ENCODE measurements at regions not wholly inside any gene's neighbourhood (a gene's known extent, or its start where the extent isn't known, plus 50 kb on each side); places are given as distances from the start of the nearest gene placed in this dataset.
"Not testable (repeated sequence)": the region's sequence is repeated elsewhere in the genome, so short reads cannot be mapped to it uniquely, and the experiment has no call there.

DNA sequence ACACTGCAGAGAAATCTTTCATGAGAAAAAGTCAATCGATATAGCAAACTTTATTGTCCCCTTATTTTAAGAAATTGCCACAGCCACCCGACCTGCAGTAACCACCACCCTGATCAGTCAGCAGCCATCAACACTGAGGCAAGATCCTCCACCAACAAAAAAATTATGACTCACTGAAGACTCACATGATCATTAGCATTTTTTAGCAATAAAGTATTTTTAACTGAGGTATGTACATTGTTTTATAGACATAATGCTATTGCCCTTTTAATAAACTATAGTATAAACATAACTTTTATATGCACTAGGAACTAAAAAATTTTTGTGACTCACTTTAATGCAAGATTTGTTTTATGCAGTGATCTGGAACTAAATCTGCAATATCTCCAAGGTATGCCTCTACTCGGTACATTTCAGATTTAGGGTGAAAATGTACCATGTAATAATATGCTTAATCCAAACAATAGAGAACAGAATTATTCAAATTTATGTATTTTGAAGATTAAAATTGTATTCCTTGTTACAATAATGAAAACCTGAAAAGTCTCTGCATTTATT lies 79.2 kb upstream of the CEP126 start:
- no peak for DNase-seq (ENCODE audit: low spot score)

DNA sequence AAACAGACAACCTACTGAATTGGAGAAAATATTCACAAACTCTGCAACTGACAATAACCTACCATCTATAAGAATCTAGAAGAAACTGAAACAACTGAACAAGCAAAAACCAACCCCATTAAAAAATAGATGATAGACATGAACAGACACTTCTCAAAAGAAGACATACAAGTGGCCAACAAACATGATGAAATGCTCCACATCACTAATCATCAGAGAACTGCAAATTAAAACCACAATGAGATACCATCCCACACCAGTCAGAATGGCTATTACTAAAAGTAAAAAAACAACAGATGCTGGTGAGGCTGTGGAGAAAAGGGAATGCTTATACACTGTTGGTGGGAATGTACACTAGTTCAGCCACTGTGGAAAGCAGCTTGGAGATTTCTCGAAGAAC lies 84.3 kb upstream of the CEP126 start:
- not testable (repeated sequence) for DNase-seq (ENCODE audit: low spot score)

DNA sequence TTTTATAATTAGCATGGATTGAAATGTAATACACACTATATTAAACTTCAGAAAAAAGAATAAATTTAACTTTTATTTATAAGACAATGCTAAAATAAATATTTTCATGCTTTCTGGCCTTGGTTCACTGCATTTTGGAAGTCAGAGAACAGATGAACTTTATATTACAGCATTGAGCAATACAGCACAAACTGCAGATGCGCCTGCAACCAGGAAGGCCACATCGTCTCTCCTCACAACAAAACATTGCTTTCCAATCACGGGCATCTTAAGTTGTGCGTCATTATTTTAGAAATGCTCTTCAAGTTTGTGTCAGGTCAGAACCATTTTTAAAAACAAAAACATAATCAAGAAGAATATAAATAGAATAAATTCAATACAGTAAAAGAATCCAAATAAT lies 89.3 kb upstream of the CEP126 start:
- no peak for DNase-seq (ENCODE audit: low spot score)

DNA sequence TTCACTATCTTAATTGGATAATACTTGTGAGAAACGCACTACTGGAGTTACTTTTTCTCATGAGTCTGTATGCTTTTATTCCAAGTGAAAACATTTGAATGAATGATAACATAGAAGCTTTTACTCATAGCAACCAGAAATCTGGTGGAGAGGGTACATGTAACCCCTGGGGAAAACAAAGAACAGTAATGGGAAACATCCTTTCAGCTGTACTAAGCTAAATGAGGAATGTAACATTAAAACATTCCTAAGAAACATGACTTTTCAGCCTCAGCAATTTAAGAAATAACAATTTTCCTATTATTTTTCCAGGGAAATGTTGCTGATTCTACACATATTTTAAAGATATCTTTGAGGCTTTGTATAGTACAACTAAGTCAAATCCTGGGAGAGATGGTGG lies 97.2 kb upstream of the CEP126 start:
- DNase-seq (ENCODE audit: low spot score) = no peak

DNA sequence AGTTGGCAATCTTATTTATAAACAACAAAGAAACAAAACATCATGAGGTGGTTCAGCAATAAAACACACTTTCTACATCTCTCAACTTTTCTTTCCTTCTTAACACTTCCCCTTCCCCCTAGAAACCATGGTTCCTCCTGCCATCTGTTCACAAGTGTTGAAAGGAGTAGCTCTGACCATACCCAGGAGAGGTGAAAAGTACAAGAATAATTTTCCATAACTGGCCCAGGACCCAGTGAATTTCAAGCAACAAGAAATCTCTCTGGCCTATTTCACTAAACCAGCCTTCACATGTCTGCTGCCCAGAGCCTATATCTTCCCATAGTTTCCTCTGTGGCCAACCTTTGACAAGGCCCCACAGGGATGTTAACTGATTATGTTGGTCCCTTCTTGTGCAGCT lies 98.2 kb upstream of the CEP126 start:
- no peak for DNase-seq (ENCODE audit: low spot score)

DNA sequence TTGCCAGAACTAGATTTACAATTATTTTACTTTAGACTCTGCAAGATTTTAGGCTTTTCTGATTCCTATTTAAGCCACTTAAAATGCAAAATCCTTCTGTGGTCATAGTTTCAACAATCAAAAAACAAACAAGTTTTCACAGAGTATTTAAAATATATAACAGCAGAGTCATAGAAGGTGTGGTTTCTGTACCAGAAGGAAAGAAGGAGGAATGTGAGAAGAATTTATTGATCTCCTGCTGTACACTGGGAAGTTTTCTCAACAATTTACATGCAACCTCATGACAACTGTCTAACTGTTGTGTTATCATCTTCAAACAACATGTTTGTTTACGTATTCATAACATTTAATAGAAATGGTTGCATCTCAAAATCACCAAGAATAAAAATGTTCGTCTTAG lies 102.3 kb upstream of the CEP126 start:
- no peak for DNase-seq (ENCODE audit: low spot score)

DNA sequence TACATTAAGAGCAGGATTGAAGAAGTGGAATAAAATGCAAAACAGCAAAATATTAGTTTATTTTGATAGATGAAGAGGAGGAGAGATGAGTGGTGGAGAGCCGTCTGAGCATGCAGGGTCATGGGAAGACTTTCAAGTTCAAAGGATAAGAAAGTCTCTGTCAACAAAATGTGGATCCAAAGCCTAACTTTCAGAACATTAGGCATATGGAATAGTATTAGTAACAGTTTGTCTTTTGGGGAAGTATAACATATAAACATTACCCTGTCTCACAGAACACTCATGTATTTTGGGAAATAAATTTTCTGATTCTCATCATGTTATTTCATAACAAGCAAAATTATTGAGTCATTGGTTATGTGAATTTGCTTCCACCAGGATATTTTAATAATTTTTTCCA lies 104.3 kb upstream of the CEP126 start:
- no peak for DNase-seq (ENCODE audit: low spot score)

DNA sequence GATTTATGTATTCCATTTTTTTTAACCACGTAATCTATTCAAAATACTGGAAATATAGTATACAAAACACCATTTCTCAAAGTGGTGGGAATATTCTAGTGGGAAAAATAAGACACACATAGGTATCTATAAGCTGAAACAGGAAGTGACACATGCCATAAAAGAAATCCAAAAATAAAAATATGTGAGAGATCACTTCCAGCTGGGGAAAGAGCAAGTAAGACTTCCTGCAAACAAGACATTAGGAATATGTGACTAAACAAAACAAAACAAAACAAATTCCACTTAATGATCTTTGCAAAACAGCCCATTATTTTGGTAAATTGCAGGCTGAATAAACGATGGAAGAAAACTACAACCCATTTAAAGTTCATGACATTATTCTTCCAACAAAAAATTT lies 107.3 kb upstream of the CEP126 start:
- DNase-seq (ENCODE audit: low spot score) = no peak

DNA sequence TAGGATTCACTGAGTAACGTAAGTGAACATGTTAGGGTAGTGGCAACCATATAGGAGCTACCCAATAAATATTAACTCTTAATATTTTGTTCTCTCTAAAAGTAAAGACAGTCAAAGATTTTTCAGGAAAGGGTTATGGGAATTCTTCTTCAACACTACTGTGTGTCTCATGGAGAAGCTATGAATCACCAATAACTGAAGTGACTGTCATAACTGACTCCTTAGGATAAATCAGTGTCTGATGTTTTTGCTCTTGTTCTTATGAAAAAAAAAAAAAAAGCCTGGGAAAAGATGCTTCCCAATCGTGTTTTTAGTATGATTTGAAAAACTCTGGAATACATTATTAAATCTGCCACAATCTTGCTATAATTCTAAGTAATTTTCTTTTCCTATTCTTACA lies 111.2 kb upstream of the CEP126 start:
- DNase-seq (ENCODE audit: low spot score) = no peak

DNA sequence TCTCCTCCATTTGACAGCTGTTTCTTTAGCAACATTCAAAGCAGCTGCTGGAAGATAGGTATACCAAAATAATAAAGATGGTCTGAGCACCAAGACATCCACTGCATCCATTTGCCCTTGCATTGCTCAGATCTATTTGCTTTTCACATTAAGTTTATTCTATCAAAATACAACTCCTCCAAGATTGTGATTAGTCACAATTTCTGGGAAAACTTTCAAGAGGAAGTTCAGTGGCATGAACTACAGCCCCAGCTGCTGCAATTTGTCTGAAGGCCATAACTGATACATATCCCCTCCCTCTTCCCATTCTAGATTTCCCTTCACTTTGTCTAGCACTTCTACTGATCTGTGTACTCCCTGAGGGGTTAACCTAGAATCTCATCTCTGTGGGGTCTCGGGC lies 117.5 kb upstream of the CEP126 start:
- no peak for DNase-seq (ENCODE audit: low spot score)

DNA sequence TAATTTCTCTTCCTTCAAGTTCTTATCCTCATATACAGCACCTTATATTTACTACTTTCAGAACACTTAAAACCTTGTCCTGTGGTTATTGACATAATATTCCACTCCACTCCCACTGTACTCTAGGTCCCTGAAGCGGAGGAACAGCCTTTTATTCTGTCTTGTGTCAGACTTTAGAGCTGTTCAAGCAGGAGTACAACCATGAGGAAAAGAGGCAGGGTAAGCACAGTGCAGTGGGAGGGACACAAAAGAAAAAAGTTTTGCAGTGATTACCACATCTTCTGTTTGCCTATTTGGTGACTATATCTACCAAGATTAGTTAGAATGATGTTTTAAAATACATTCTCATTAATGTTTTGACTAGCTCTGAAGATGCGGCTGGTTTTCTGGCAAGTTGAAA lies 122.0 kb upstream of the CEP126 start:
- DNase-seq (ENCODE audit: low spot score) = no peak

DNA sequence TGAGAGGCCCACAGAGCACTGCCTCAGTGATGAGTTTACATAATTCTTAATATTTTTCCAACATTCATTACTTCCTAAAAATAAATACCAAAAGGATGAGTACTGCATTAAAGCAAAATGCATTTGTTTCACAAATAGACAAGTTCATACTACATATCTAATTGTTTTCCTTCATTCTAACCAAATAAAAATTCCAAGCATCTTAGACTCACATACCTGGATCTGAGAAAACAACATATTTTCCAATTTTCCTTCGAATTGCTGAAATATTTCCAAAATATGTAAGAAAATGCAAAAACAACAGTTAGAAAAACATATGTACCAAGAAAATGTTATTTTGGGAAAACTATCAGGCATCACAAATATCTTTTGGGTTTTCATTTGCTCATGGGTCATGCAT lies 127.9 kb upstream of the CEP126 start:
- no peak for DNase-seq (ENCODE audit: low spot score)

DNA sequence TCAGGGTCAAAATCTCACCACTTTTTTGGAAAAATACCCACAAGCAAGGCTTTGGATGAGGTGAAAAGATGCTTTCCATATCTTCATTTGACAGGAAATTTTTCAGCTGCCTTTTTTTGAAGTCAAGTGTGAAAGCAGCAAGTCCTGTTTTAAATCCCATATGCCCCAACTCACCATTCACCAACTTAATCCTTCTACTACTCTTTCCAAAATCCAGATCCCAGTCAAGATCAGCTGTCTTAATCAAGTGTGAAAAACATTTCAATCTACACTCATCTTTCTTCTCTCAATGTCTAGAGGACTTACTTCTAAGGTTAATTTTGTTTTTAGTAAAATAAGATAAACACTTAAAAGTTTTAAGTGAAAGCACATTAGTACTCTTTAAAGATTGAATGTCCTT lies 128.4 kb upstream of the CEP126 start:
- DNase-seq (ENCODE audit: low spot score) = no peak

DNA sequence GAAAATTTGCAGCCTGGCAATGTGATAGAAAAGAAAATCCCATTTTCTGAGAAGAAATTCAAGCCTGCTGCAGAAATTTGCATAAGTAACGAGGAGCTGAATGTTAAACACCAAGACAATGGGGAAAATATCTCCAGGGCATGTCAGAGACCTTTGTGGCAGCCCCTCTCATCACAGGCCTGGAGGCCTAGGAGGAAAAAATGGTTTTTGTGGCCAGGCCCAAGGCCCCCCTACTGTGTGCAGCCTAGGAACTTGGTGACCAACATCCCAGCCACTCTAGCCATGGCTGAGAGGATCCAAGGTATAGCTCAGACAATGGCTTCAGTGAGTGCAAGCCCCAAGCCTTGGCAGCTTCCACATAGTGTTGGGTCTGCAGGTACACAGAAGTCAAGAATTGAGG lies 135.6 kb upstream of the CEP126 start:
- DNase-seq (ENCODE audit: low spot score) = not testable (repeated sequence)

DNA sequence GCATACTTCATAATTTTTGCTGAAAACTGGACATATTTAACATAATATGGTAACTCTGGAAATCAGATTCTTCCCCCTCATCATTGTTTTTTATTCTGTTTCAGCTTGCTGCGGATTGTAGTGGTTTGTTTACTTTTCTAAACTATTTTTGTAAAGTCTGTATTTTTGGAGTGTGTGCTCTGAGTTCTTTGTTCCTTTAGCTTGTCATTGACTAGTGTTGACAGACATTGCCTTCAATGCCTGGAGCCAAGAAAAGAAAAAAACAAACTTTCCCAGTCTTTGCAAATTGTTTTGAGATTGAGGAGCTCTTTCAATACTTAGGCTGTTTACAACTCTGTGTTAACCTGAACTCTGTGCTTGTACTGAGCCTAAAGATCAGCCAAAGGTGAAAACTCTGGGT lies 137.3 kb upstream of the CEP126 start:
- no peak for DNase-seq (ENCODE audit: low spot score)

DNA sequence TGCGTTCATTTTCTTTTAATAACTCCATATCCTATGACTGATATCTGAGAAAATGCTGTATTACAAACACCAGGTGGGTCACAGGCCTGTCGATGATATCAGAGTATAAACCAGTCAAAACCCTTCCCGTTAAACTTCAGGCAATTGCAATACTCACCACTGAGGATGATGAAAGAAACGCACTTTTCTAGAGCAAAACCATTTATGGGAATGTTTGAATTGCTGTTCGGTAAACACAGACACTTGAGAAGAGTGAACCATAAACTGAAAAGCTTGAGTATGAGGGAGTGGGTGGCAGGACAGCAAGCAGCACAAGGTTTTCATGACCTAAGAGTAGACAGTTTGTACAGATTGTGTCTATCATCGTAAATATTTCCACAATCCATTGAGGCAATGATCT lies 139.8 kb upstream of the CEP126 start:
- DNase-seq (ENCODE audit: low spot score) = no peak

DNA sequence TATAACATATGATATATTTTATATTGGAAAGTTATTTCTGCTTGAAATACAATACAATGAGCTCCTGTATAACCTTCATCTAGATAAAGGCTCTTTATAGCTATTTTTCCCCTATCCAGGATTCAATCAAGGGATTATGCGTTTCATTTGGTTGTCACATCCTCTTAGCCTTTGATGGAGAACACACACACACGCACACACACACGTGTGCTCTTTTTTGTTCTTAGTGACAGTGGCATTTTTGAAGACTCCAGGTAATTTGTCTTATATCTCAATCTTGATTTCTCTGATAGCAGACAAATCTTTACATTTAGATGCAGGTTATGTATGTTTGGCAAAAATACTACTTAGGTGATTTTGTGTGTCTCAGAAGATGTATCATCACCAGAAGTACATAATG lies 144.2 kb upstream of the CEP126 start:
- no peak for DNase-seq (ENCODE audit: low spot score)

DNA sequence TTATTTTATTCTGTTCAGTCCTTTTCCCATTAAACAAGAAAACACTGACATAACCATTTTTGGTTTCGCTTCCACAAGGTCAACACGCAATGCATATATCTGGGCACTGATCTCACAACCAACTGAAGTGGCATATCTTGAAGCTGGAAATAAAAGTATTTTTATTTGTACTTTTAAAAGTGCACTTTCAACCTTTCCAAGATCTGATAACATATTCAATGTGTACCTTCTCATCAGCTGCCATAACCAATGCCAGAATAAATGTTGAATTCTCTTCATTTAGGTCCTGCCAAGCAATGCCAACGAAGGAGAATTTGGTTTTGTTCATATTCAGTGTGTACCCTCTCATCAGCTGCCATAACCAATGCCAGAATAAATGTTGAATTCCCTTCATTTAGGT lies 148.9 kb upstream of the CEP126 start:
- DNase-seq (ENCODE audit: low spot score) = no peak

DNA sequence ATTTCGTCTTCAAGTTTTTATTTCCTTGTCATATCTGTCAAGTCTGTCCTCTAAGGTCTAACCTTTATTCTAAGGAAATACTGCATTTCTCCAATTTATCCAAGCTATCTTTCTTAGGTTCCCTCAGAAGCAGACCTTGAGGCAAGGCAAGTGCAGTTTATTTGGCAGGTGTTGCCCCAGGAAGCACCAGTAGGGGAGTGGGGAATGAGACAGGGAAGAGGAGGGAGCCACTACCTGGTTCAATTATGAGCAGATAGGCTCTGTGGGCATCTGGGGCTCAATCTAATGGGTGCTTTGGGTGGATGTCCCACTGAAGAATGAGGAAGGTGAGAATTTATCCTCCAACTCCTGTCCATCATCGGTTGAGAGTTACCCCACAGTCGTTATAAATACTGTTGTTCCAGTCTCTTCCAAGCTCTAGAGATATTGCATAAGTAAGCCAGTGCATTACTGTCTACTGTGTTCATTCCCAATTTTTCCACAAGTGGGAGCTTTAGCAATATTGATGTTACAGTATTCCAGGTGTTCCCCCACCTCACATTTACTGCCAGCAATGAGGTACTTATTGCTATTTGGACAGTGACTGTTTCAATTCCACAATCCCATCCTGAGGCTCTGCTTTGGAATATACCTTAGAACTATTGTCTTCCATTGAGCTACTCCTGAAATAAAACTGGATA lies 154.9 kb upstream of the CEP126 start:
- no peak for DNase-seq (ENCODE audit: low spot score)

DNA sequence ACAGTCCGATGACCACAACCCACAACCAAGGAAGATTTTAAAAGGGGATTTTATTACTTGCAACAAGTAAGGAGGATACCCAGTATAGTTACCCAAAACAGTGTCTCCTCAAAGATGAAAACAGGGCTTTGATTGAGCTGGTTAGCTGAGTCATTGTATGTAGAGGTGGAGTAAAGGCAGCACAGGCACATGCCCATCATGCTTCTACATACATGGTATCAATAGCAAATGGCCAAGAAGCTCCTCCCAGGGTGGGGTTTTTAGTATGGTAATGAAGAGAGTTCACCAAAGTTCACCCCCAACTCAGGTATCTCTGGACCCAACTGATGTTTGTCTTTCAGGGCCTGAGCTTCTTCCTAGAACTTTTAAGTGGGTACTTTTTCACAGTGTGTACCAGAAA lies 157.1 kb upstream of the CEP126 start:
- no peak for DNase-seq (ENCODE audit: low spot score)

DNA sequence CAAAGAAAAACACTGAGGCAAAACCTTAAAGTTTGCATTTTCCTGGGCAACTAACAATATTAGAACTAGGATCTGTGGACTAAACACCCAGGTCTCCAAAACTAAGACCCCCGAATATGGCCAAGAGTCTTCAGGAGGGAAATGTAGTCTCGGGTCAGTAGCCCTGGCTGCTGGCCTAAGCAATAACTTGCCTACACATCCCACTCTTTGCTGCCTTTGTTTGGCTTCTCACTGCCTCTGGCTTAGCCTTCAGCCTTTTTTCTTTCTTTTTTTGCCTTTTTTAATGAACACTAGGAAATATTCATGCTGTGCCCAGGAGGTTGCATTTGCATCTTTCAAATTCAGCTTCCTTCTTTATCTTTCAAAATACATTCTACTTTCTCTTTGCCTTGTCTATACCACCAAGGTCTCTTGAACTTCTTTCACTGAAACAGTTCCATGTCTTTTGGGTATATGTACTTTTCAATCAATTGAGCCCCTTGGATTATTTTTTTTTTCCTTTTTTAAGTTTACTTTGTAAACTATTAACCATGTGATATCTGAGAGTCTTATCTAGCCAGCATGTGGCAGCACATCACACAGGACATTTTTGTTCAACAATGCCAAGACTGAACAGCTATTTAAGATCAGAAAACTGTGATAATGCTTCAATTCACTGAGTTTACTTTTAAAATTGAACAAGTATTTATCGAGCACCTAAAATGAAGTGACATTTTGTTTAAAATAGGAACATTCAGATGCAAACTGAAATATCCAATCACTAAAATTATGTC lies 165.0 kb upstream of the TRPC6 start:
- peak; percentile 9 for DNase-seq (ENCODE audit: low spot score)

DNA sequence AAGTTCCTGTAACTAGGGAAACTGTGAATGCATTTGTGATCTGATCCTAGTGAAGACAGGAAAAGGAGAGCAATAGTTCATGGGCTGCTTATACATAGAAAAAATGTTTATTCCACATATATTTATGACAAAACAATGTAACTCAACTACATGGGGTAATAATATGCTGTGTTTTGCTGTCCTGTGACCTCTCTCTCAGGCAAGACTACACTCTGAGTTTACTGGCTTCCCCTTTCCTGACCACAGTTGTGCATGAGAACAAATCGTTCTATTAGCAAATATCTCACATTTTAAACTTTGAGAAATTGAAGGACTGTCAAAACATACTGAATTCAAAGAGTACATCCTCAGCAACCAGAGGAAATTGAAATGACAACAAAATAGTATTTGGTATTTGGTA lies 161.9 kb upstream of the TRPC6 start:
- no peak for DNase-seq (ENCODE audit: low spot score)

DNA sequence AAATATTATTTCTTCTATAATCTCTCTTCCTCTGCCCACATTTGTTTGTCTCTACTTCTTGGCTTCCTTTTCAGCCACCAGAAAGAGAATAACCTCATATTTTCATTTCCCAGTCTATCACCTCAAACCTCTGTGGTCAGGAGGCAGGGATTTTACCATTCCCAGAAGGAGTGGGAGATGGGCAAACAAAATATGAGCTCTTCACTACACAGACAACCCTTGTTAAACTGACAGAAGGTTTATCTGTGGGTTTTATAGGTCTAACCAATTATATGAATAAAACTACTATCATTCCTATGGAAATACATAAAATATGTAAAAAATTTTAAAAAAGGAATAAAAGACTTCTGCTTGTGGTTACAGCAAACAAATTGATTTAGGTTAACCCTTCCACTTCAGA lies 160.0 kb upstream of the TRPC6 start:
- no peak for DNase-seq (ENCODE audit: low spot score)

All from NAMALWA (cell line).